GM19397 (cell line): ENCODE measurements at regions not wholly inside any gene's neighbourhood (a gene's known extent, or its start where the extent isn't known, plus 50 kb on each side); places are given as distances from the start of the nearest gene placed in this dataset.
"Not testable (repeated sequence)": the region's sequence is repeated elsewhere in the genome, so short reads cannot be mapped to it uniquely, and the experiment has no call there.

ENCODE experiments used
- ATAC-seq: cut with Tn5 transposase; IDR thresholded peaks from one replicate; pipeline ENCODE4 v1.9.1; 2021; ENCODE audit warnings: mild to moderate bottlenecking, moderate library complexity; ENCODE audit not compliant: unreplicated experiment

GRCh38 chr13:81379183-81379582, 1038.3 kb upstream of the SPRY2 start:
- no peak for ATAC-seq

GRCh38 chr13:81377921-81378320, 1037.0 kb upstream of the SPRY2 start:
- ATAC-seq: no peak

DNA sequence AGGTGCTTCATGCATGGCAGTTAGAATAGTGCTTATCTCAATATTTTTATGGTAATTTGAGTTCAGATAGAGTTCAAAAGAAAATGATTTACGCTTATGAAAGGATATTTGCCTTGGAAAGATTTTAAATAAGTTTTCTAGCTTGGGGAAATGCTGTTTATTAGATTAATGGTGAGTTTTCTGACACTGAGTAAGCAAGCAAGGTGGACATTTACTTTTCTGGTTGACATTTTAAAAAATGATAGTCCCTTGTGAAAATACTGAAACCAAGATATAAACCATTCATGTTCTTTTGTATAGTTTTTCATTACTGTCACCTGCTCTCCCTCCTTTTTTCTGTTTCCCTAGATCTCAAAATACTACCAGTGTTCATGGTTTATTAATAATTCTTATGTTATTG, 1034.8 kb upstream of the SPRY2 start:
- no peak for ATAC-seq

- ATAC-seq: not testable (repeated sequence)
These were observed 1021.8 kb upstream of the SPRY2 start for GRCh38 chr13:81362711-81363110.

DNA sequence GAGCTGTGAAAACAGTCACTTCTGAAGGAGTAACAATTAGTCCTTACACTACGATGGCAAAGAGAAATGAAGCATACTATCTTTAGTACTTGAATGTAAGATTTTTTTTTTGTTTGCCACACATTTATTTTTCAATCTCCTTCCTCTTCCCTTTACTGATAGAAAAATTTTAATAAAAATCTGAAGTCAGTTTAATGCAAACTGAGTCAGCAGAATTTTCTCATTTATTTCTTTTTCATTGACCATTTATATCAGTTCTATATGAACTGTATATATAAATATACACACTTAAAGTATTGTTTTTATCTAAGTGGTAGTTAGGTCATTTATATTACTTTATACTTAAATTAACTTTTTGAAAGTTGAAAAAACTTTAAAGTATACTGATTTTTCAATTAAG, 1009.1 kb upstream of the SPRY2 start:
- no peak for ATAC-seq

DNA sequence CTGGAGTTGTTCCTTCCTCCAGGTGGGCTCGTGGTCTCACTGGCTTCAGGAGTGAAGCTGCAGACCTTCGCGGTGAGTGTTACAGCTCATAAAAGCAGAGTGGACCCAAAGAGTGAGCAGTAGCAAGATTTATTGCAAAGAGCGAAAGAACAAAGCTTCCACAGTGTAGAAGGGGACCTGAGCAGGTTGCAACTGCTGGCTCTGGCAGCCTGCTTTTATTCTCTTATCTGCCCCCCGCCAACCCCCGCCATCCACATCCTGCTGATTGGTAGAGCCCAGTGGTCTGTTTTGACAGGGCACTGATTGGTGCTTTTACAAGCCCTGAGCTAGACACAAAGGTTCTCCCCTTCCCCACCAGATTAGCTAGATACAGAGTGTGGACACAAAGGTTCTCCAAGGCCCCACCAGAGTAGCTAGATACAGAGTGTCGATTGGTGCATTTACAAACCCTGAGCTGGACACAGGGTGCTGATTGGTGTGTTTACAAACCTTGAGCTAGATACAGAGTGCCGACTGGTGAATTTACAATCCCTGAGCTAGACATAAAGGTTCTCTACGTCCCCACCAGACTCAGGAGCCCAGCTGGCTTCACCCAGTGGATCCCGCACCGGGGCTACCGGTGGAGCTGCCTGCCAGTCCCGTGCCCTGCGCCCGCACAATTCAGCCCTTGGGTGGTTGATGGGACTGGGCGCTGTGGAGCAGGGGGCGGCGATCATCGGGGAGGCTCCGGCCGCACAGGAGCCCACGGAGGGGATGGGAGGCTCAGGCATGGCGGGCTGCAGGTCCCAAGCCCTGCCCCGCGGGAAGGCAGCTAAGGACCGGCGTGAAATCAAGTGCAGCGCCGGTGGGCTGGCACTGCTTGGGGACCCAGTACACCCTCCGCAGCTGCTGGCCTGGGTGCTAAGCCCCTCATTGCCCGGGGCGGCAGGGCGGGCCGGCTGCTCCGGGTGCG, 999.5 kb upstream of the SPRY2 start:
- ATAC-seq: not testable (repeated sequence)

GRCh38 chr13:81339666-81340065, 998.7 kb upstream of the SPRY2 start:
- not testable (repeated sequence) for ATAC-seq

DNA sequence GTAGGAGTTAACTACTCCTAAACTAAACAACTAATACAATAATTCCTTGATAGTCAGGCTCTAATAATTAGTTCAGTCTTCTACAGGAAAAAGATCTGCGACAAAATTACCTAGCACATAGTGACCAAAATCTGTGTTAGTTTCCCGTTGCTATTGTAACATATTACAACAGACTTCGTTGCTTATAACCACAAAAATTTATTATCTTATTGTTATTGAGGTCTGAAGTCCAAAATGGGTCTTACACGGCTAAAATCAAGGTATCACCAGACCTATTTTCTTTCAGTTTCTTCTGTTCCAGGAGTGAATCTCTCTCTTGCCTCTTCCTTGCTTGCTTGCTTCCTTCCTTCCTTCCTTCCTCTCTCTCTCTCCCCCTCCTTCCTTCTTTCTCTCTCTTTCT, 993.6 kb upstream of the SPRY2 start:
- ATAC-seq: no peak

DNA sequence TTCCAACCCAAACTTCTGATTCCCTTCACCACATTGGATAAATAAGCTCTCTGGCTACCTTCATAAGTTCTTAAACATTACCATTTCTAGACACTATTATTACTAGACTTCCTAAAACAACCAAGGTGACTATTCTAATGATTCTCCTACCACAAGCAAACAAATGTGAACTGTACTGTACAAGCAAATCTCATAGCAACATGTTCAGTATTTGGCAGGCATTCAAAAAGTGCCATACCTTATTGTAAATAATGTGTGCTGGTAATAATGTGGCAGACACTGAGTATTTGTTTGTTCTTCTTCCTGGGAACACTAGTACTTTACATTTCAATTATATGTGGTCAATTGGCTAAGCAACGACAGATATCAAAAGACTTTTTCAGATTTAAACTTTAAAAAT, 986.0 kb upstream of the SPRY2 start:
- ATAC-seq: no peak

DNA sequence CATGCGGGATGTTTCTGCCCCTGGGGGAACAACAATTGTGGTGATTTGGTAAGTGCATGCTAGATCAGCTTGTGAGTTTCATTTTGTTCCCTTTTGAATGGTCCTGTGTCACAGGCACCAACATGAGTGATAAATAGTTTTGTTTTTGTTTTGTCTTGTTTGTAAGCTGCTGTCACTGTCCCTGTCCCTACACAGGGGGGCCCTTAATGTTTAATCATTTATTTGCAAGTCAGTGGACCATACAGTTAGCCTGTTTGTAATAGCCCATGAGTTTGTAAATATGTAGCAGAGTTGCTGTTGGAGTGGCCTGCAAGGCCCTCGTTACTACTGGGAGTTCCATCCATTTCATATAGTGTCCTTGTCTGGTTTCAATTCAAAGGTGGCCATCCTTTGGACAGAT, 979.6 kb upstream of the SPRY2 start:
- no peak for ATAC-seq

DNA sequence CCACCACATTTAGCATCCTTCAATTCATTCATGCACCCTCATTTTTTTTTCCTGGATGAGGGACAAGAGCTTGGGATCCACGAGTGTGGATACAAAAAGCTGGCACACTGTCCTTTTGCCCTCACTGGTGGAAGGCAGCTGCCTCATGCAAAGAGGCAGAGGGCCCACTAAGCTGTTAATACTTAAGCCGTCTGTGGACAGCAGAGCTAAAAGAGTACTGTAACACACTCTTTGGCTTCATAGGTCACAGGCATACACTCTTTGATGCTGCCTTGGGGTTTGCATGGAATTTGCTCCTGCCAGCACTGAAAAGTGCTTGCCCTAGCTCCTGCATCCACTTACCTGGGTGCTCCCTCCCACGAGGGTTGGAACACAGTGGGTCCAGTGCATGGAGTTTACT, 978.4 kb upstream of the SPRY2 start:
- no peak for ATAC-seq

DNA sequence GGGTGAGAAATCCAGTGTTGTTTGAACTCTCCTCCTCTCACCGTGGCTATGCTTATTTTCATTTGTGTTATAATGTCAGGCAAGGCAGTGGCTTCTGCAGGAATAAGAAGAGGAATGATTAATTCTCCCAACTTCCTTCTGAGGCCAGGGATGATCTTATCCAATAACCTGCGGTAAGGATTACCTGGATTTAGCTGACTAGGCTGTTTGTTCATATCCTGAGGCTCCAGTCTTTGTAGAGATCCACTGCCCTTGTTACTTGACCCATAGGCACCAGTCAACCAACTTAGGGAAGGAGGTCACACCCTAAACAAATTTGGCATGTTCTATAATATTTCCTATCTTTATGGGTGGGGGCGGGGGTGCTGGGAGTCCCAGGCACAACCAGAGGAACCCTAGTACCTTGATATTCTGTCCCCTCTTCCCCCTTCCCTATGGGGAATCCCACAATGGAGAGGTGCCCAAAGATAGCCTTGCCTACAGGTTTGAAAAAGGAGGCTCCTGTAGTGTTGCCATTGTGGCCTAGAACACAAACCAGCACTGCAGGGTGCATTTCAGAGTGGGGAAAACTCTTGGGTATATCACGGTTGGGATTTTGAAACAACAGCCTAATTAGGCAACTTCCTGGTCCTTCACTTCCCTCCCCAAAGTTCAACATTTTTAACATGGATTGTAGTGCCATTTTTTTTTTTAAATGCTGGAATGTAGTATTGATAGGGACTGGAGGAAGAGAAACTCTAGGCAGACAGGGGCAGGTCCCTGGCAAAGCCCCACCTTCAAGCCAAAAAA, 977.5 kb upstream of the SPRY2 start:
- no peak for ATAC-seq

DNA sequence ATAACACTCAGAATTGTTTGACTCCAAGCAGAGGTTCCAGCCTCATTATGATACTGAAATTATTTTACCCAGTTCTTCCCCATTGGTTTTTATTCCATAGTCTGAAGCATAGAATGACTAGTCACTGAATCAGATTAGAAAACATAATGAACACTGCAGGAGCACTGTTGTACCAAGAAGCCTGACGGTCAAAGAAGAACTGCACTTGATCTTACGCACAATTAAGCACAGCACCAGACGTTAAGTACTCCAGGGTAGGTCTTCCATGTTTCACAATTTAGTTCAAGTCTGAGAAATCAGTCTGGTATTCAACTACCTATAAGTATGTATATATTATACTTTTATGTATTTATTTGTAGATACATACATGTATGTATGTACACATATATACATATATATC, 973.5 kb upstream of the SPRY2 start:
- ATAC-seq: no peak

GRCh38 chr13:81305928-81306327, 965.0 kb upstream of the SPRY2 start:
- ATAC-seq: no peak

DNA sequence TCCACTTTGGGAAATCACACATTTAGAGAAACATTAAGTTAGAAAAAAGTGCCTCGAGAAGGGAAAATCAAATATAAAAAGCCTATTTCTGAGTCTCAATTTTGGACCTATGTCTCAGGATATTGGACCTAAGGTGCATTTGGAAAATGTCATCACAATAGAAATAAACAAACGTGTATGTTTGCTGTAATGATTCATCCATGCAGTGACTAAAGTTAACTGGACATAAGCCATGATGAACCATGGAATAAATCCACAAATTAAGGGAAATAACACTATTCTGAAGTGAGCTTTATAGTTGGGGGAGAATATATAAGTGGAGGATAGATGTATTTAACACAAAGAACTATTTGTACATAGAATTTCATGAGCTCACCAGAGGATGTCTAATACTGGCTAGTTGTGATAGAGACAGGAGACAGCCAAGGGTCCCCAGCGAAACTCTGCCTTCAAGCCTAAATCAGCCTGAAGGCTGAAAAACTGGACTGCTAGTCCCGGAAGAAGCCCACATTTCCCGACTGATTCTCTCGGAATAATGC, 963.3 kb upstream of the SPRY2 start:
- ATAC-seq: no peak

DNA sequence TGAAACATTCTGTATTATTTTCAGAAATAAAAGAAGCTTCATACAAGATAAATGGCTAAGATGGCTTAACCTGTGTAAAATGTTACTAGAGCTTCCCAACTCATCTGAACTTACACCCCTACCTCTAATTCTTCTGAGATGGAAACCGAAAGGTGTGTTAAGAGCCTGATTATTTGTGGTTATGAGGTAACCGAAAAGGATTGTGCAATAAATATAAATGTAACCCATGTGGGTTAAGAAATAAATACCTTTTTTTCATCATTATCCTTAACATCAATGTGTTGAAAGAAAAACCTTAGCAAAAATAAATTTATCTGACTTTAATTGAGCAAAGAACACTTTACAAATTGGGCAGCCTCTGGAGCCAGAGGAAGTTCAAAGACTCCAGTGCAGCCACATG, 961.8 kb upstream of the SPRY2 start:
- no peak for ATAC-seq

- ATAC-seq: no peak
These were observed 961.2 kb upstream of the SPRY2 start for GRCh38 chr13:81302125-81302524.

- ATAC-seq: no peak
These were observed 954.3 kb upstream of the SPRY2 start for GRCh38 chr13:81295177-81295576.

GRCh38 chr13:81293594-81294164, 952.8 kb upstream of the SPRY2 start:
- no peak for ATAC-seq

GRCh38 chr13:81283561-81283960, 942.6 kb upstream of the SPRY2 start:
- no peak for ATAC-seq

DNA sequence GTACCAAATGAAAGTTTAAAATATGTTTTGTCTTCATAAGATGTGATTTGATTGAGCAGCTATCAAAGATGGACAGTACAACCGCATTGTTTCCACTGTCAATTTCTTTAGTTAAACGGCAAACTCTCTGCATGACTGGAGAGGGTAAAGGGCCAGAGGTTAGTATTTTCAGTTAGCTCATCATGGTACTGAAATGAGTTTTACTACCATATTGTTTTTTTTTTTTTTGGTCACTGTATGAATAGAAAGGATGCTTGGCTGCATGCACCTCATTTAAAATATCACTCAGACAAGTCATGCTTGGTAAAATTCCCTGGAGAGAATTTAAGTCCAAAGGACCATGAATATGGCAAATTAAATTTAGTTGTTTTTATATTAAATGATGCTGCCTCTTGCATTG, 942.1 kb upstream of the SPRY2 start:
- no peak for ATAC-seq
